GOT3 (cell line): ENCODE measurements at regions not wholly inside any gene's neighbourhood (a gene's known extent, or its start where the extent isn't known, plus 50 kb on each side); places are given as distances from the start of the nearest gene placed in this dataset.
"Not testable (repeated sequence)": the region's sequence is repeated elsewhere in the genome, so short reads cannot be mapped to it uniquely, and the experiment has no call there.

Experiments
- DNase-seq: peaks from one replicate; lab custom pipeline; 2025; ENCODE audit warnings: mixed read lengths; lab: John Stamatoyannopoulos, UW

GRCh38 chr11:71153005-71153390 lies 99.4 kb downstream of the SHANK2 start:
- peak; percentile 22 for DNase-seq

GRCh38 chr11:71152312-71153004 lies 99.9 kb downstream of the SHANK2 start:
- DNase-seq = not testable (repeated sequence)

- DNase-seq = no peak
These were observed 100.8 kb downstream of the SHANK2 start for GRCh38 chr11:71151561-71151960.

GRCh38 chr11:71150859-71151258 lies 101.5 kb downstream of the SHANK2 start:
- no peak for DNase-seq

DNA sequence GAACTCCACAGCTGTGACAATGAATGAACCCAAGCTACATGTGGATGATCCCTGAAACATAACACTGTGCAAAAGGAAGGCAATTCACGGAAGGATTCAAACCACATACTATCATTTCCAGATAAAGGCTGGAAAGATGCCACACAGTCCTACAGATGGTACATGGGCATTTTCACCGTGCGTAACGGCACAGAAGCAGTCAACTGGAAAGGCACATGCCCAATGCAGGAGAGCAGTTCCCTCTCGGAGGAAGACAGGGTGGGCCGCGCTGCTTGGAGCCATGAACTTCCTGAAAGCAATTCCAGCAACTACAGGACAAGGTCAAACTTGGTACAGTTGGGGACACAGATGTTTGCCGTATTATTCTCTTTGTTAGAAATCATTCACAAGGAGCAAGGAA lies 103.7 kb downstream of the SHANK2 start:
- no peak for DNase-seq

GRCh38 chr11:71147331-71147730 lies 105.0 kb downstream of the SHANK2 start:
- DNase-seq = no peak

- DNase-seq = no peak
These were observed 105.5 kb downstream of the SHANK2 start for GRCh38 chr11:71146846-71147245.

- no peak for DNase-seq
These were observed 106.2 kb downstream of the SHANK2 start for GRCh38 chr11:71145988-71146824.

- DNase-seq = no peak
These were observed 107.0 kb downstream of the SHANK2 start for GRCh38 chr11:71145368-71145767.

GRCh38 chr11:71144736-71145135 lies 107.6 kb downstream of the SHANK2 start:
- no peak for DNase-seq

DNA sequence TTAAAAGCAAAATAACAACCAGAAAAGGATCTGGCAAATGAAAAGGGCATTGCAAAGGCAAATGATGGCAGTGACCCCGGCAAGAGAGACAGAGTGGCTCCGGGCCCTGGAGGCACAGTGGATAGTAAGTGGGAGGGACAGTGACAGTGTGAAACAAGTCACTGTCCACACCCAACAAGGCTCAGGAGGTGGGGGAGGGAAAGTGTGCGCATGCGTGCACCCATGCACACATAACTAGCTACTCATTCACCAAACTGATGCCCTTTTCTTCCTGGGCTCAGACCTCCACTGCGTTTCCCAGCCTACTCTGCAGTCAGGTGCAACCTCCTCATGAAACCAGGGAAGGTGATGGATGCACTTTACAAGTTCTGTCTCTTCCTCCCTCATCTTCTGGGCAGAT lies 108.4 kb downstream of the SHANK2 start:
- no peak for DNase-seq

DNA sequence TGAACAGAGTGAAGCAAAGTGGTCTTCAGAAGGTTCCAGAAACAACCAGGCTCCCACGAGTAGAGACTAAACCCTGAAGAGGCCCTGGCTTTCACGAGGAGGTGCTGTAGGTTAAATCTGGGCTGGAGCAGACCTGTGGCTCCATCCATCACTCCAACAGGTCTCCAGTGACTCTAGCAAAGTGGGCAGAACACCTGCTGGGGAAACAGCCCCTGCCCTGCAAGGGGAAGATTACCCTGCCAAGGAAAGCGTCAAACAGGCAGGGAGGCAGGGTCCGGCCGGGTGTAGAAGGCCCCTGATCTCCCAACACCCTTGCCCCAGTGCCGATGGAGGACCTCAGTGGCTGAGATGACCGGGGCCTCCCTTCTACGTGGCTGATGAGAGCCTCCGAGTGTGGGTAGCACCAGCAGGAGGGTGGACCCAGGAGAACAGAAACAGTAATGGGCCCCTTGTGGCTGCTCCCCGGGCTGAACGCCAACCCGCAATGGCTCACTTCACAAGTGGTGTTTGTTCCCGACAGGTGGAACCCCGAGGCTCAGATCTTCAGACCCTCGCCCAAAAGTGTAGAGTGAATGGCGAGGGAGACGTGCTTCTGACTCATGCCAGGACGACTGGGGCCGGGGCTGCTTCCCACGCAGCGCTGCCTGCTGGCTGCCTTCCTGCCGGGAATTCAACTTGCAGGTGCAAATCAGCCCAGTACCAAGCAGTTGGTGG lies 112.0 kb downstream of the SHANK2 start:
- DNase-seq = no peak

DNA sequence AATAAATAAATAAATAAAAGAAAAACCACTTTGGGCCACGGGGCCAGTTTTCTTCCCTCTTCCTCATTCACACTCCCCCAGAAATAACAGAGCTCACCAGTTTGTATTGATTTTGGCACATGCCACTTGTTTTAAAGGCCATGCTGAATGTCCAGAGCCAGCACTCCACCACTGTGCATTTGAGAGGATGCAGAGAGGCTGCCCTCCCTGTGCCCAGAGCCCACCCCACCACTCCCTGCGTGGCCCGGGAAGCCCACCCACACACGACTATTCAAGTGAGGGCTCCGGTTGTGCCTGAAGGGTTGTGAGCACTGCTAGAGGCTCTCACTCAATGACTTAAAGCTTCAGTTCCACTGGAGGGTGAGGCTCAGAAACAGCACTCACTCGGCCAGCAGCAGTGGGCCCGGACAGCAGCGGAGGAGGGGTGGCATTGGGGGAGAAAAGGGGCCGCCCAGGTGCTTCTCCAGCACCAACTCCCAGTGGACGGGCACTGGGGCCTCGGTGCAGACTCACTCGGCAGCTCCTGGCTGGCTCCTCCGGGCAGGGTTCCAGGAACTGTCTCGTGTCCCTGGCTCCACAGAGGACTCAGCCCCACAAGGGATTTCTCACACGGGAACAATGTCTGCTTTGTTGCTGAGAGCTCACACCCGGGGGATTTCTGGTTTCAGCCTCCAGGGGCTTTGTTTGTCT lies 112.7 kb downstream of the SHANK2 start:
- no peak for DNase-seq

GRCh38 chr11:71138737-71139425 lies 113.5 kb downstream of the SHANK2 start:
- DNase-seq = no peak

DNA sequence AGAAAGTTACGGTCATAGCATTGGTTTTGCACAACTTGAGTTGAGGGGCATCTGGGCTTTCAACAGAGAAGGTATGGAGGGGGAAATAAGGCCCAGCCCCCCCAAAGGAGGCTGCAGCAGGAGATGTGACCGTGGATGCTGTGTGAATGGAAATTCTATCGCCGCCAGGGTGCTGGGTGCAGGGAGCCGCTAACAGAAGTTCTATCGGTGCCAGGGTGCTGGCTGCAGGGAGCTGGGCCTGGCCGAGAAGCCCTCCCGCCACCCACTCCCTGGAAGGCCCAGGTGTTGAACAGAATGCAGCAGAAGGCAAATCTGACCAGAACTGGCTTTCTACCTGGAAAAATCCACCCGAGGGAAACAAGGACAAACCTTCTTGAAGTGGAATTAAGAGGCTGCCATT lies 115.0 kb downstream of the SHANK2 start:
- DNase-seq = no peak

- no peak for DNase-seq
These were observed 116.1 kb downstream of the SHANK2 start for GRCh38 chr11:71136095-71136845.

DNA sequence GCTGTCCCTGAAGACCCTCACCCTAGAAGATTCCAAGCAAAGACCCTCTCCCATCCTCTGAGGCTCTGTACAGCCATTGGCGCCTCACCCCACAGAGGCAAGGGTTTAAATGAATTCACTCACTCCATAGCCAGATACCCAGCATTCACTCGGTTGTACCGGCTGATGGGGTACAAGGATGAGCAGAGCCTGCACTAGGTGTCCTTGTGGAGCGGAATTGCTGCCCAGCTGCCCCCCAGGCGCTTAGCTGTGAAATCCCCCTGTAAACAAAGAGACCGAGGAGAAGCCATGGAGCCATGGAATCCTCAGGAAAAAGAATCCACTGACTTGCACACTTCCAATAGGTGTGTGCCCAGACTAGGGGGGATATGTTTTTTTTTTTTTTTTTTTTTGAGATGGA lies 117.3 kb downstream of the SHANK2 start:
- no peak for DNase-seq

DNA sequence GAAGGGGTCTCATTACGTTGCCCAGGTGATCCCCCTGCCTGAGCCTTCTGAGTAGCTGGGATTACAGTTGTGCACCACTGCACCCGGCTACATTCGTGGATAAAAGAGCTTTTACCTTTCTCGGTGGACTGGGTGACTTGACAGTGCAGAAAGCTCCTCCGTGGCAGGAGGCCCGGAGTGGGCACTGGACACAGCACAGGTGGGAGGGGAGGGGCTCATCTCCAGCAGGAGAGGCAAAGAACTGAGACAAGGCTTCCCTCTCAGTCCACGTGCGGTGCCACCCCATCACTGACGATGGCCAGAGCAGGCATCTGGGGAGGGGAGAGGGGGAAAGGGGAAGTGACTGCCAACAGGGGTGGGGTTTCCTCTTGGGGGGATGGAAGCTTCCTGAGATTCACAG lies 118.4 kb downstream of the SHANK2 start:
- DNase-seq = no peak

- DNase-seq = no peak
These were observed 120.5 kb downstream of the SHANK2 start for GRCh38 chr11:71131861-71132260.

DNA sequence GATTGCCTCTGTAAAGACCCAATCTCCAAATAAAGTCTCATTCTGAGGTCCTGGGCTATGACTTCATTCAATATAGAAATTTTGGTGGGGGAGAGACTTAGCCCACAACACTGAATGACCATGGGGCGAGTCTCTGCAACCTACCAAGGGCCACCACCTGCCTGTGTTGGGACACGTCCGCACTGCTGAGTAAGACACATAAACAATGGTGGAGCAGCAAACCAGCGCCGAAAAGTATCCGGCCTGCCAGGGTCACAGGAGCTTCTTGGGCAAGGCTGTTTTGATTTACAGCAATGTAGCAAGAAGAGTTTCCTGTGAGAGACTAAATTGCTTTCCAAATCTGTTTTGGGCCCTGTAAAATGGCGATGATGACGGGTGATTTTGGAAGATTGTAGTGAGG lies 122.3 kb downstream of the SHANK2 start:
- DNase-seq = no peak

DNA sequence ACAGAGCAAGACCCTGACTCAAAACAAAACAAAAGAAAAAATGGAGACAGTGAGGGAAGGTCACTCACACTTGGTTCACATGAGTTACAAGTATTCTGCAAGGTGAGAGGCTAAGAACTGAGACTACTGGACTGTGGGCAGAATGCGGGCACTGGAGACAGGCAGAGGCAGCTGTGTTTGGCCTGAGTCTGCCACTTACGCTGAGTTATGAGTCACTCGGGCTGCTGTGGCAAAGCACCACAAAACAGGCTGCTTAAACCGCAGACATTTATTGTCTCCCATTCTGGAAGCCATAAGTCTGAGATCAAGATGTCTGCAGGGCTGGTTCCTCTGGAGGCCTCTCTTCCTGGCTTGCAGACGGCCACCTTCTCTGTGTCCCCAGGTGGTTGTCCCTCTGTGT lies 122.8 kb downstream of the SHANK2 start:
- no peak for DNase-seq
